Right lung (tissue), 2 donors: ENCODE measurements at regions not wholly inside any gene's neighbourhood (a gene's known extent, or its start where the extent isn't known, plus 50 kb on each side); places are given as distances from the start of the nearest gene placed in this dataset.
"Not testable (repeated sequence)": the region's sequence is repeated elsewhere in the genome, so short reads cannot be mapped to it uniquely, and the experiment has no call there.

Source experiments
- DNase-seq, 2 donors: peaks; one replicate each; pipeline ENCODE4 v3.0.0-alpha.2; 2013

DNA sequence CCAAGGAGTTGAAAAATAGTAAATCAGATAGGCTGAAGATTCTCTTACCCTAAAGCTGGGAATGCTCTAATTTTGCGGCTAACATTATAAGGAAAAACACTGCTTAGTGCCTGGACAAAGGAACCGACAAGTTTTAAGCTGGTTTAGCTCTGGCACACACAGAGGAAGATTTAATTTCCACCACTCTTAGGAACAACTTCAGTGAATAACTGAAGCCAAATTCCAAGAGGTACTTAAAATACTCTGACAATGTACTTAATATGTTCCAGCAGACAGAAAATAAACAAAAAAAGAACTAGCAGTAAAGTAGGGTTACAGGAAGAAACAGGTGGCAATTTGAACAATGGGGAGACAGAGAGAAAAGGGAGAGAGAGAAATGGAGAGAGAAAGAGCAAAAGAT, 340.8 kb upstream of the NDST4 start:
- peak in 1 of 2 donors; percentile 2 for DNase-seq

DNA sequence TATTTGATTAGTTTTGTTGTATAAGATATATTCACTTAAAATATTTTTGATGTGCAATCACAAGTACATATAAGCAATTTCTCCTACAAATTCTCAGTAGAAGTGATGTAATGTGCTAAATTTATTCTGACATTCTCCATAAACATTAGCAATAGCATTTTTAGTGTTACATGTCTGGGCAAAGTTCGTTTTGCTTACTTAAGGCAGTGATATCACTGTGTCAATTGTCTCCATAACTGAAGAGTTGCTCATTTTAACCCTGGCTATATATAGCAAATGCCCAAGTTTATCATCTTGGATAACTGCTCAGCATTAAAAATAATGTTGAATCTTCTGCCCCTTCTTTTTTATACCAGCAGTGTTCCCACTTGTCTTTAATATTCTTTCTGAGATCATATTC, 340.0 kb upstream of the NDST4 start:
- no peak for DNase-seq

DNA sequence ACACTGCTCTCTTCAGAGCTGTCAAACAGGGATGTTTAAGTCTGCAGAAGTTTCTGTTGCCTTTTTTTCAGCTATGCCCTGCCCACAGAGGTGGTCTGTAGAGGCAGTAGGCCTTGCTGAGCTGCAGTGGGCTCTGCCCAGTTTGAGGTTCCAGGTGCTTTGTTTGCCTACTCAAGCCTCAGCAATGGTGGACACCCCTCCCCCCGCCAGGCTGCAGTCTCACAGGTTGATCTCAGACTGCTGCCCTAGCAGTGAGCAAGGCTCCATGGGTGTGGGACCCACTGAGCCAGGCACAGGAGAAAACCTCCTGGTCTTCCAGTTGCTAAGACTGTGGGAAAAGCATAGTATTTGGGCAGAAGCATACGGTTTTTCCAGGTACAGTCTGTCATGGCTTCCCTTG, 338.8 kb upstream of the NDST4 start:
- not testable (repeated sequence) for DNase-seq

DNA sequence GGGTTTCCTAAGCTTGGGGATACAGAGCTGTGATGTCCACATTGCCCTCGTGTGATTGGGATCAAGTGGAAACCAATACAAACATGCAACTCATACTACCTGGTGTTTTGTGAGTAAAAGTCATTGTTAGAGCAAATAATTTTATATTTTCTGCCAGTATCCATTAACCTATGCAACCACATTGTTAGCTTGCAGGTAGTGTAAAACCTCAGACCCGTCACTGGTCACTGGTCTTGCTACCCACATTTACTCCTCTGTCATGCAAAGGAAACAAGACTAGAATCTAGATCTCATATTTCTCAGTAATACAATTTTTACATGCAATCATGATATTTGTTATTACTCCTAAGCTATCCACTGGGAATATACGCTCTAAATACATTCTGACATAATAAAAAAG, 324.3 kb upstream of the NDST4 start:
- DNase-seq = no peak

DNA sequence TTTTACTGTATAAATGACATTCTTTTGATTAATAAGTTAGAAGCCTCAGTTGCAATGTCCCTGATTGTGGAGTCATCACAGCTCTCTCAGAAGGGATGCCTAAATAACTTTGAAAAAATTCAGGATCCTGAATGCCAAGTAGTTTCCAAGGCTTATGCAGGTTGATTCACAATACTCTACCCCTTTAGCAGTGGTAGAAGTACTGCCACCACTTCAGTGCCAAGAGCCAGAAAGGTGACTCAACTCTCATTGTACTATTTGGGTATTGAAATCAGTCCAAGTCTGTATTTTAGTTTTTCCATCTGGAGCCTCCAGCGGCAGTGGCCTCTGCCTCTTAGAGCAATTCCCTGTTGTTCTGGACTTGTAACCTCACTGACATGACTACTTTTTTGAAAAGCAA, 320.1 kb upstream of the NDST4 start:
- no peak for DNase-seq

DNA sequence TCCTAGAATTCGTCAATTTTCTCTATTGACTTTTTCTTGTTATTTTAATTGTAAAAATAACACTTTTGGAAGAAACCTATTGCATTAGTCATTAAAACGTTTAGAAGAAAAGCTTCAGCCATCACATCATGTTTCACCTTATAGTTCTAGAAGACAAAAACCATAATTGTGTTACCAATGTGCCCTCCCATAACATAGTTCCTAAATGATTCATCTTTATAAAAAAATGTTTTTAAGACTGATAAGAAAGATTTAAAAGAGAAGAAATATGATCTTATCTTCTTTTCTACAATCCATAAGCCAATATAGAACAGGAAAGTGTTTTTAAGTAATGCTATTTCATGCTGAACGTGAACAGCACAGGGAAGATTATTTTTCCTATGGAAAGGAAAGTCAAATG, 316.6 kb upstream of the NDST4 start:
- DNase-seq = no peak

DNA sequence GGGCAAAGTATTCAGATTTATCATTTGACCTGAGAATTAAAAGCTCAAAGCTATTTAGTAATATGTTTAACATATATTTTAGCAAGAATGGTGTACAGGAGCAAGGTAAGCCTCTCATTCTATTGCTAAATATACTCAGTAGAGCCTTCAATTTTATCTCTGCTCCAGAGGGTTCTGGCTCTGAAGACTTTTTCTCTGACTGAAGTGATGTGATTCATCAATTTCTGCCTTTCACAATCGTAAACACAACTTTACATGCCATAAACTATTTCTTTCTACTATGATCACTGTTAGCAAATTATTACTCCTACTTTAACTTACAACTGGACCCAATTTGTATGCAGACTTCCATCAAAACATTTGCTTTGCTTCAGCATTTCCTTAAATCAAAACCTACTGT, 315.0 kb upstream of the NDST4 start:
- no peak for DNase-seq

DNA sequence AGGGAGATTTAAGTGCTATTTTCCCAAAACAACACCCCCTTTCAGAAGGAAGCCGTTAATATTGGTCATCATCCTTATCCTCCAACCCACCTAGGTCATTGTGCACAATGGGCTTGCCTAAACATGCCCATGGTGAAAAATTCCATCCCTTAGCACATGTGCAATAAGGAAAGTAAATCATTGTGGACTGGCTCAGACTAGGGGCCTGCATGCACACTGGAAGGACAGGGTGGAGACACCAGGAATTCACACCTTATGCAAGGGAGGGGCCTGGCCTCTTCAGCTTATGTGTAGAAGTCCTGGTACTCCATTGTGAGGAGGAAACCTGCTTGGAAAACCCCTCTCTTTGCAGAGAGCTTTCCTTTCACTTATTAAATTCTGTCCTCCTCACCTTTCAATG, 311.4 kb upstream of the NDST4 start:
- no peak for DNase-seq

DNA sequence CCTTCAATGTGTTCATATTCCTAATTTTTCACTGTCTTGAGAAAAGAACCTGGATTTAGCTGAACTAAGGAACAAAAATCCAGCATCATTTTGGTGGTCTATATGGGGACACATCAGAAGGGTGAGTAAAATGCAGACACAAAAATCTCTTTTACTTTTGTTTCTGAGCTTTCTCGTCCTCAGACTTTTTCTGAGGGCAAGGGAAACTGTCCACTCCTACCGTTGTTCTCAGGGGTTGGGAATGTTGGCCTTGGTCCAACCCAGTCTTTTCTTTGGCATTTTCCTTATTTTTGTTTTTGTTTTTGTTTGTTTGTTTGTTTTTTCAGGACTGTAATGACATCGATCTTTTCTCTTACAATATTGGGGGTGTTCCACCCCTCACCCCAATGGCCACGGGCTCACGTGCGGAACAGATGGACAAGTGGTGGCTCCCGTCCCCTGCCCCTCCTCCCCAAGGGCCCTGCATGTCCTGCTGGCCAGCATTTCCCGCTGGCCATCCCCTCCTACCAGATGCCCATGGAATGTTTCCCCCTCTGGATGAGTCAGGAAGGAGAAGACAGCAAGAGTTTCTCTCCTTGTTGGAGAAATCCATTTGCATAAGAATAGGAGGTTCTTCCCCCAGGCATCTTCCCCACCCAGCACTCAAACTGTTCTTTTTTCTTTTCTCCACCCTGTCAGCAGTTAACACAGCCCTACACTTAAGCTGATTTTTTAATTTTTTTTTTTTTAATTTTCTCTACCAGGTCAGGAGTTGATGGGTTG, 305.4 kb upstream of the NDST4 start:
- no peak for DNase-seq

DNA sequence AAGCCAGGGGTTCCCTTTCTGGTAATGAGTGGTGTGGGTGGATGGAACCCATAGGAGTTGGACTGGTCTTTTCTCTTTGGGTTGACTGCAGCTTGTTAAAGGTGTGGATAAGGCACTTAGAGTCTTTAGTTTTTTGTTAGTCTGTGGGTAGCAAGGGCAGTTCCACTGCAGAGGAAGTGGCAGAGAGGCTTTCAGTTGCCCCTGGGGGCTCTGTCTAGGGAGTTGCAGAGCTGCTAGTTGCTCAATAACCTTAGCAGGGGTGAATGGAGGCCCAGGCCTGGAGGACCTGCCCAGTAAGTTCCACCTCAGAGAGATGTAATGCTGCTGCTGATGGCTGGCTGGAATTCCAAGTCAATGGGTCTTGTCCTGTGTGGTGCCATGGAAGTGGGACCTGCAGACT, 282.6 kb upstream of the NDST4 start:
- DNase-seq = no peak

DNA sequence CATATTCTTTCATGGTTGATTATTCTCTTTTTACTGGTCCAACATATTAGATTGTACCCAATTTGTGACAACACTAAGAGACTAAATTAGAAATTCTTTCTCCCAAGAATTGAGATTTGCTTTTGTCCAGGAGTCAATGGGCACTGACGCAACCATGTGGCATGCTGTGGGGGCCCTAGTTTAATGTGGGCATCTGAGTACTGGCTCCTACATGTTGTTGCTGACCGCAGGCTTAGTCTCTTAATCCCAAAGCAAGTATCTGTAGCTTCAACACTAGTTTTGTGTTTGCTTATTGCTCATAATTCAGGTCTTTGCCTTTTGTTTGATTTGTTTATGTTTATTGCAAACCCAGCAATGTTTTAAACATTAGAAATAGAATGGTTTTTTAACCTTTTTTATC, 263.4 kb upstream of the NDST4 start:
- DNase-seq = no peak

DNA sequence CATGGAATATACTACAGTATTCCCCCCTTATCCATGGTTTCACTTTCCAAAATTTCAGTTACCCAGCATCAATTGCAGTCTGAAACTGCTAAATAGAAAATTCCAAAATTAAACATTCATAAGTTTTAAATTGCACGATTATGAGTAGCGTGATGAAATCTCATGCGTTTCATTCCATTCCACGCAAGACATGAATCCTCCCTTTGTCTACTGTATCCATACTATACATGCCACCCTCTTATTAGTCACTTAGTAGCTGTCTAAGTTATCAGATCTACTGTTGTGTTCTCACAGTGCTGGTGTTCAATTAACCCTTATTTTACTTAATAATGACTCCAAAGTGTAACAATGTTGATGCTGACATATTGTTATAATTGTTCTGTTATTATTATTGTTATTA, 261.2 kb upstream of the NDST4 start:
- DNase-seq = no peak

DNA sequence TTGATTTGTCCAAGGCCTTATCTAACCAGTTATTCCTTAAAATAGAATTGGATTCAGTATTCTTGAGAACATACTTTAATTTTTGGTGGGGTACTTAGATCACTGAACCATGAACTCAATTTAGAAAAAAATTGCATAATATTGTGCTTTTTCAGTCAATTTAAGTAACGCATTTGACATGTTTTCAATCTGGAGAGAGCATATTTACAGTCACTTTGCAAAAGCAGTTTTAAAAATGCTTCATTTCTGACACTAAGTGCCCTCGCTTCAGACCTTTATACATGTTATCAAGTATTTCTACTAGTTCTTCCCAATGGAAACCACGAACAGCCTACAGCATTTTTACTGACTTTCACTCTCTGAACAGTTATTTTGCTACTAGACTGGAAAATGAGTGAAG, 257.1 kb upstream of the NDST4 start:
- DNase-seq = no peak

DNA sequence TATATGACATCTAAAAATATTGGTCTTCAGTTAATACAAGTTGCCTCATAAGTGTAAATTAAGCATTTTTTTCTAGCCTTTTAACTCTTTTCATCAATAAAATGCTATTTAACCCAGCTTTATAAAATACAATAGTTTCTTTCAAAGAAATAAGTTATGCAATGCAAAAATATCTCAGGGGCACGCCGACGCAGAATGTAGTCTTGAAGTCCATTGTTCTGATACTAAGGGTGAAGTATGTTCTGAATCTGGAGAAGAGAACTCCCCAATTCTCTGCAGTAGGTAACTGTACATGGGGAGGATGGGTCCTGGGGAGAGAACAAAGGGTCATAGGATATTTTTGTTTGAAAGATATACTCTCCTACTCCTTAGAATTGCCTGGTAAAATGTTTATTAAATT, 256.6 kb upstream of the NDST4 start:
- DNase-seq = no peak

DNA sequence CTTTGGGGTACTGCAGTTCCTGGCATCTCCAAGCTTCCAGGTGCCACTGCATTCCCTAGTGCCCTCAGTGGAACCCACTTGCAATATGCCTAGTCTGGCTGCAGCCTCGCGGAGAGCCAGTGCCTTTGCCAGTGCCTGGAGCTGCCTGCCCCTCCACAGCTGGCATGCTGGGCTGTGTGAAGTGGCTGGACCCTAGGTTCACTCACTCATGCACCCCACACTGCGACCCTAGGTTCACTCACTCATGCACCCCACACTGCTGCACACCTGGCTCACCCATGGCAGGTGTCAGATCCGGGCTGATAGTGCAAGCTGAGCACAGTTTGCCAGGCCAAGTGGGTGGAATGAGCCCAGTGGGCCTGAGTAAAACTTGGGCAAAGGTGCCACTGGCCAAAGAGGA, 253.0 kb upstream of the NDST4 start:
- DNase-seq = no peak

DNA sequence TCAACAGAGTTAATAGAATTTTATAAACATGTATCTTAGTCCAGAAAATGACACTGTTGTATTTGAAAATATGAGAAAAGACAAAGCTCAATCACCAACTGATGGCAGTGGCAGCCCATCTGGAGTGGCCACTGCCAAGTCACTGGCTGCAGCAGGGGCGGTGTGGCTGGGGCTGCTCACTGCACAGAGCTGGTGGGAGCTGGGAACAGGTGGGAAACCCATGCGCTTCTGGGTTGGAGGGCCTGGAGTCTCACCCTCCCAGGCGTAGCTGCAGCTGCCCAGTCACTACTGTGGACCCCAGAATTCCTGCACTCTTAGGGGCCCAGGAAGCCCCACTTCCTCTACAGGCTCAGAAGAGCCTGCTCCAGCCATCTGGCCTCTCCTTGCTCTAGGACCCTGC, 251.8 kb upstream of the NDST4 start:
- no peak for DNase-seq

DNA sequence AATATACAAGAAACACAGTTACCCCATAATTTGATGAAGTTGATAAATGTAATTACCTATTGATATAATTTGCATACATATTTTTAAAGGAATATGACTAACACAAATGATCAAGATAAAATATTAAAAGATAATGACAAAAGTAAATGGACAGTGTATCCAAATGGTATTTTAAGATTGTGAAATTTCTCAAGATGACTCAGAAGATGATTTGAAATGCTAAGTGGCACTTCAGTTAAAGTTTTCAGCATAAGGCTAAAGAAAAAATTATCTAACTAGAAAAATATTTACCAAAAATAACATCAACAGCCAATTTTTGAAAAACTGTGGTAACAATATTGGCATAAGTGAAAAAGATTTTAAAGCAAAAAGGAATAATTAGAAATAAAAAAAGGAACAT, 248.4 kb upstream of the NDST4 start:
- no peak for DNase-seq

DNA sequence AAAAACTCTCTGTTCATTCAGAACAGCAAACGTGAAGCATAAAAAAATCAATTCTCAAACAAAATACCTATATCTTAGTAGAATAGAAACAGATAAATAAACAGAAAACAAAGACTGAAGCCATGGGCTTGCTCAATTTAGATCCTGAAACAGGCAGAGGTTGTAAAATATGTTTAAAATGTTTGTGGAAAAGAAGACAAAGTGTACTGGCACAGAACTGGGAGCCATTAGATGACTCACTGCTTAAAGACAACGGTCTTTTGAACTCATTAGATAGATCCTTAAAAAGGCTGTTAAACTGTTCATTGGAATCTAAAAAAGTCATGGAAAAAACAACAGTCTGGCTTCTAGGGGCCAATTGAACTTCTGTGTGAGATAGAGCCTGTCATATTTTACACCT, 247.0 kb upstream of the NDST4 start:
- DNase-seq = no peak

DNA sequence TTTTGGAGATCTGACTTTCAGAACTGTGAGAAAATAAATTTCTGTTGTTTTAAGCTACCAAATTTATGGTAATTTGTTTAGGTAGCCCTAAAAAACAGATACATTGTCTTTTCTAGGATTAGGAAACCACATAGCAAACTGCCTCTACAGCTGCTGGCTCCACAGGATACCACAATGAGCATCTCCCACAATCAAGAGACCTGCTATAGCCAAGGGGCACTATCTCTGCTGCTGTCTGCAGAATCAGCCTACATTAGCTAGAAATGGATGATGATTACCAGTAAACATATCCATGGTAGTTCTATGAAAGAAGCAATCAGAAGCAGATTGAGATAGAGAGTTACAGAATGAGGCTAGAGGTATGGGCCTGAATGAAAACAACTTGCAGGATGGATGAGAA, 244.4 kb upstream of the NDST4 start:
- no peak for DNase-seq

DNA sequence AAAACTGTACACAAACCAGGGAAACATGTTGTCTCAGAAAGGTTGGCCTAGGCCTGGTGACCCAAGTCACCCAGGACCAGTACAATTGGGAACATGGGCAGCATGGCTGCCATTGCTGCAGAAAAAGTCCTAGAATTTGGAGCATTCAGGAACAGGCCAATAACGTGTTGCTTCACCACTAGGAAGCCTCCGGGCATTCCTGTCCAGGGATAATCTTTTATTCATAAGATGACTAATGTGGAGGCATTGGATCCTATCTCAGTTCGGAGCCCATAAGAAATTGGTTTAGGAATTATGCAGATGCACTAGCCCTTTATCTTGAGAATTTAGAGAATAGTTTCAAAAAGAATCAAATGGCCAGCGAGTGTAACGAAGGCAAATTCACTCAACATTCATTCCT, 242.8 kb upstream of the NDST4 start:
- no peak for DNase-seq

DNA sequence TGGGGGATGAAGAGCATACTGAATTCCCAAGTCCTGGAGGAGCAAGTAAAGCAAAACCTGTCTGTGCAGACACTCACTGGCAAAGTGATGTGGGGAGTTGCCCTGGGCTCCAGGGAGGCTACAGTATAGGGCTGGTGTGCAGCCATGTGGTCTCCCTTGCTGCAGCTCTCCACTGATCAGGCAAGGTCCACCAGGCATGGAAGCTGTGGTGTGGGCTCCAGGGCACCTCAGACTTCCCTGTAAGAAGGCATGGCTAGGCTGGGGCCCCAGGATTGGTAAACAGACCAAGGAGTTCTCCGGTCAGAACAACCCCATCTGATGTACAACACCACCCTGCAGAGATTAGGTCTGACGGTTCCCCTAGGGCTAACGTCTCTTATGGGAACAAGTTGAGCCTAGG, 241.9 kb upstream of the NDST4 start:
- DNase-seq = no peak

DNA sequence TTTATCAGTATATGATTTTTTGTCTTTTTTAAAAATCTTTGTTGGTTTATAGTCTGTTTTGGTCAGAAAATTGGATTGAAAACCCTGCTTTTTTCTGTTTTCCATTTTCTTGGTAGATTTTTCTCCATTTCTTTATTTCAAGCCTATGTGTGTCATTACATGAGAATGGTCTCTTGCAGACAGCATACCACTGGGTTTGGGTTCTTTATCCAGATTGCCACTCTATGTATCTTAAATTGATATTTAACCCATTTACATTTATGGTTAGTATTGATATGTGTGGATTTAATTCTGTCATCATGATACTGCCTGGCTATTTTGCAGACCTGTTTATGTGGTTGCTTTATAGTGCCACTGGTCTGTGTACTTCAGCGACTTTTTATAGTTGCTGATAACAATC, 239.9 kb upstream of the NDST4 start:
- DNase-seq = no peak

DNA sequence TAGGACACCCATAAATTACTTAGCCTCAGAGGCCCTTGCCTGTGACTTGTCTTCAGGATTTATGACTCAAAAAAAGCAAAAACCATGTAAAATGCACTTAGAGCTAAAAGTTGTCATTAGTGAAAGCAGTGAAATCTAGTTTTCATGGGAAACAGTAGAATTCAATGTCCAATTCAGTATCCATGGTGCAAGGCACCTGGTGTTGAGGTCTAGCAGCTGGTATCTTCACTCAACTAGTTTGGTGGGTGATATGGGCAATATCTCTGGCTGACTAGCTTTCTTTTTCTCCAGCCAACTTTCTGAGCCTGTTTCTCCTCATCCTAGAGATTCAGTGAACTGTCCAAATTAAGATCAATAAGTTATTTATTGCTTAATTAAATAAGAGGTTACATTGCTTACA, 229.8 kb upstream of the NDST4 start:
- no peak for DNase-seq

DNA sequence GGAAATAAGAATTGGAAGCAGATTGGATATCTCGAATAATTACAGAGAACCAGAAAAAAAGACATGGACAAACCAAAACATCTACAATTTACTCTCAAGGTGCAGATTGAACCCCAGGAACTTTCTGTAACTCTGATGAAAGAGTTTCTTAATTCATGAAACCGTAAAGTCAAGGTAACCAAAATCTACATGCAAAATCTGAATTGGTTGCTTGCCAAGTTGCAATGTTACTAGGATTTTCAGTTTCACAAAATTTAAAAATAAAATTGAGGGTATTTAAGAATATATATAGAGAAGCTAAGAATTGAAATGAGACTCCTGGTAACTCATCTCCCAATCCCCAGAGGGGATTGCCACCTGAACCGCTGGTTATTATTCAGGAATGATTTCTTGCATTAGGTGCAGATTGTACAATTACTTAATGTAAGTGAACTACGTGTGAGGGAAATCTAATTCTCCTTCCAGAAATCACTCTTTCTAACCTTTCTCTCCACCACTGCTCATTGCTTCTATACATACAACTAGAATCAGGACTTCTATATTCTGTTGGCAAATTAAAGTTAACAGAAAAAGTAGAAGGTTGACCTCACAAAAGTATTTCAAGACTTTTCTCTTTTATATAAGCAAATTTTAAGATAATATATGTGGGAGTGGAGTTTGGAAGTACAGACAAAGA, 221.5 kb upstream of the NDST4 start:
- DNase-seq = no peak
